GM12891 (cell line): ENCODE measurements at regions not wholly inside any gene's neighbourhood (a gene's known extent, or its start where the extent isn't known, plus 50 kb on each side); places are given as distances from the start of the nearest gene placed in this dataset.

ENCODE experiments used
- POLR2A ChIP-seq: IDR thresholded peaks from 2 replicates; pipeline ENCODE4 v1.6.1; 2011; ENCODE audit warnings: low read depth, low read length, control low read depth
- POLR2AphosphoS5 ChIP-seq: IDR thresholded peaks from 2 replicates; pipeline ENCODE4 v1.6.1; 2011; ENCODE audit warnings: low read depth, low read length, control low read depth
- POU2F2 ChIP-seq: IDR thresholded peaks from 2 replicates; pipeline ENCODE4 v1.6.1; 2011; ENCODE audit warnings: low read depth, mild to moderate bottlenecking, control low read depth, low read length, moderate library complexity
- SPI1 ChIP-seq: IDR thresholded peaks from 2 replicates; pipeline ENCODE4 v1.6.1; 2011; ENCODE audit warnings: low read depth, low read length, control low read depth
- TAF1 ChIP-seq: IDR thresholded peaks from 2 replicates; pipeline ENCODE4 v1.6.1; 2011; ENCODE audit warnings: low read depth, low read length, control low read depth

DNA sequence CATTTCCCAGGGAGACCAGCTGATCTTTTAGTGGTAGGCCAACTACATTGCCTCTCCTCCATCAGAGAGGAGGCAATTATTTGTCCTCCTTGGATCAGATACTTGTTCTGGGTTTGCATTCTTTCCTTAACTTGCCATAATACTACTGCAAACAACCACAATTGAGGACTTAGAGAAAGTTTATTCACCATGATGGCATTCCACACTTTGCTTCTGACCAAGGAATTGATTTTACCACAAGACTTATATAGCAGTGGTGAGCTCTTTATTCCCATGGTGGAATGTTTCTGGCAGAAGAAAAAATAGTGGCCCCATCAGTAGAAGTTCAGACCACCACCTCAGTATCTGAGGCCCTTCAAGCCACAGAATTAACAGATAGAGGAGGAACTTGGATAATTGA, 123.9 kb upstream of the PPP3CA start:
- TF ChIP-seq TAF1 (no peak), POLR2AphosphoS5 (no peak), POLR2A (no peak), SPI1 (no peak), POU2F2 (no peak)
